HepG2 (cell line): ENCODE measurements at regions not wholly inside any gene's neighbourhood (a gene's known extent, or its start where the extent isn't known, plus 50 kb on each side); places are given as distances from the start of the nearest gene placed in this dataset.

ENCODE experiments used
- ATF2 ChIP-seq: sonication (generic); formaldehyde crosslinking; IDR thresholded peaks from 2 replicates; pipeline ENCODE4 v1.4.0; 2020; ENCODE audit warnings: missing genetic modification reagents
- CEBPB ChIP-seq: IDR thresholded peaks from 2 replicates; pipeline ENCODE4 v1.6.1; 2011; ENCODE audit warnings: low read depth, low read length, improper control_type of control experiment, borderline replicate concordance
- E2F5 ChIP-seq: sonication (generic); formaldehyde crosslinking; conservative IDR thresholded peaks from 2 replicates; pipeline ENCODE4 v1.4.0; 2020; ENCODE audit warnings: missing genetic modification reagents
- FIP1L1 ChIP-seq: fragments of 200-400 bp; formaldehyde crosslinking; IDR thresholded peaks from 2 replicates; pipeline ENCODE4 v1.6.1; 2018; ENCODE audit warnings: low read depth, mild to moderate bottlenecking, low read length, moderate library complexity, borderline replicate concordance; ENCODE audit not compliant: insufficient read depth
- HNF4A ChIP-seq: sonication (generic); formaldehyde crosslinking; IDR thresholded peaks from 2 replicates; pipeline ENCODE4 v1.4.0; 2020; ENCODE audit warnings: missing genetic modification reagents
- ISX ChIP-seq: sonication (generic); formaldehyde crosslinking; conservative IDR thresholded peaks from 2 replicates; pipeline ENCODE4 v1.5.0; 2020; ENCODE audit warnings: missing genetic modification reagents
- LRRFIP1 ChIP-seq: sonication (generic); formaldehyde crosslinking; conservative IDR thresholded peaks from 2 replicates; pipeline ENCODE4 v1.4.0; 2020; ENCODE audit warnings: missing genetic modification reagents
- MBNL3 ChIP-seq: fragments of 250-450 bp; sonication (Bioruptor Pico); conservative IDR thresholded peaks from 2 replicates; pipeline ENCODE4 v1.8.0; 2022; ENCODE audit warnings: mild to moderate bottlenecking, inconsistent platforms
- MTA1 ChIP-seq: sonication (generic); formaldehyde crosslinking; IDR thresholded peaks from 2 replicates; pipeline ENCODE4 v1.4.0; 2020; ENCODE audit warnings: missing genetic modification reagents, mild to moderate bottlenecking, borderline replicate concordance
- MTA3 ChIP-seq: sonication (generic); formaldehyde crosslinking; IDR thresholded peaks from 2 replicates; pipeline ENCODE4 v1.4.0; 2020; ENCODE audit warnings: missing genetic modification reagents
- NFRKB ChIP-seq: fragments of 450-650 bp; IDR thresholded peaks from 2 replicates; pipeline ENCODE4 v1.6.1; 2017
- NR3C1 ChIP-seq: sonication (generic); formaldehyde crosslinking; IDR thresholded peaks from 2 replicates; pipeline ENCODE4 v1.4.0; 2020; ENCODE audit warnings: missing genetic modification reagents
- PAX8 ChIP-seq: sonication (generic); formaldehyde crosslinking; IDR thresholded peaks from 2 replicates; pipeline ENCODE4 v1.8.0; 2022; ENCODE audit warnings: mild to moderate bottlenecking, missing genetic modification reagents, borderline replicate concordance
- PLSCR1 ChIP-seq: sonication (generic); formaldehyde crosslinking; IDR thresholded peaks from 2 replicates; pipeline ENCODE4 v1.5.0; 2020; ENCODE audit warnings: missing genetic modification reagents, mild to moderate bottlenecking, borderline replicate concordance
- RFX3 ChIP-seq: IDR thresholded peaks from 2 replicates; pipeline ENCODE4 v1.6.1; 2016; ENCODE audit warnings: missing biosample characterization, missing genetic modification reagents
- SNRNP70 ChIP-seq: fragments of 200-400 bp; formaldehyde crosslinking; IDR thresholded peaks from 2 replicates; pipeline ENCODE4 v1.6.1; 2017; ENCODE audit warnings: mild to moderate bottlenecking, low read depth, low read length, moderate library complexity
- TRAFD1 ChIP-seq: sonication (generic); formaldehyde crosslinking; IDR thresholded peaks from 2 replicates; pipeline ENCODE4 v1.5.1; 2020; ENCODE audit warnings: missing genetic modification reagents, mild to moderate bottlenecking, borderline replicate concordance
- WIZ ChIP-seq: sonication (generic); formaldehyde crosslinking; IDR thresholded peaks from 2 replicates; pipeline ENCODE4 v1.5.1; 2020; ENCODE audit warnings: mild to moderate bottlenecking, missing genetic modification reagents
- ZFP36 ChIP-seq: fragments of 150-350 bp; IDR thresholded peaks from 2 replicates; pipeline ENCODE4 v1.6.1; 2018; ENCODE audit warnings: borderline replicate concordance, low read length, low read depth; ENCODE audit not compliant: partially characterized antibody
- ZNF124 ChIP-seq: sonication (generic); formaldehyde crosslinking; IDR thresholded peaks from 2 replicates; pipeline ENCODE4 v1.4.0; 2020; ENCODE audit warnings: missing genetic modification reagents
- ZNF17 ChIP-seq: sonication (generic); formaldehyde crosslinking; IDR thresholded peaks from 2 replicates; pipeline ENCODE4 v1.5.0; 2020; ENCODE audit warnings: mild to moderate bottlenecking, missing genetic modification reagents
- ZNF207 ChIP-seq: fragments of 450-650 bp; IDR thresholded peaks from 2 replicates; pipeline ENCODE4 v1.6.1; 2016; ENCODE audit warnings: antibody characterized with exemption, borderline replicate concordance
- ZNF34 ChIP-seq: sonication (generic); formaldehyde crosslinking; IDR thresholded peaks from 2 replicates; pipeline ENCODE4 v1.4.0; 2020; ENCODE audit warnings: mild to moderate bottlenecking, missing genetic modification reagents, borderline replicate concordance
- ZNF547 ChIP-seq: sonication (generic); formaldehyde crosslinking; IDR thresholded peaks from 2 replicates; pipeline ENCODE4 v1.5.1; 2020; ENCODE audit warnings: mild to moderate bottlenecking, missing genetic modification reagents
- ZNF768 ChIP-seq: sonication (generic); formaldehyde crosslinking; IDR thresholded peaks from 2 replicates; pipeline ENCODE4 v1.4.0; 2020; ENCODE audit warnings: missing genetic modification reagents
- ZSCAN29 ChIP-seq: sonication (generic); formaldehyde crosslinking; conservative IDR thresholded peaks from 2 replicates; pipeline ENCODE4 v1.4.0; 2020; ENCODE audit warnings: mild to moderate bottlenecking, missing genetic modification reagents

GRCh38 chr21:14878971-14879370, 185.8 kb downstream of the NRIP1 start (continued):
- no peak for TF ChIP-seq WIZ
- no peak for TF ChIP-seq PAX8
- TF ChIP-seq SNRNP70 = no peak
- TF ChIP-seq ZNF17 = no peak
- TF ChIP-seq ZSCAN29 = no peak
- TF ChIP-seq E2F5 (CRISPR knock-in tag) = no peak
- peak; percentile 84 for TF ChIP-seq HNF4A
- TF ChIP-seq NR3C1 = no peak
- TF ChIP-seq ZFP36 = no peak
- TF ChIP-seq CEBPB = peak; percentile 77
- no peak for TF ChIP-seq ZNF207
- TF ChIP-seq ISX (CRISPR knock-in tag) = no peak
- no peak for TF ChIP-seq ZNF547 (CRISPR knock-in tag)
- TF ChIP-seq ZNF124 (CRISPR knock-in tag) = 0 out of 2 replicates have a peak, but pooled peaks have one; percentile 31
- no peak for TF ChIP-seq ZNF768 (CRISPR knock-in tag)
- TF ChIP-seq MTA3 (CRISPR knock-in tag) = no peak
- no peak for TF ChIP-seq NFRKB
- TF ChIP-seq RFX3 (CRISPR knock-in tag) = no peak
- no peak for TF ChIP-seq FIP1L1
- peak; percentile 88 for TF ChIP-seq ATF2 (CRISPR knock-in tag)
- no peak for TF ChIP-seq MBNL3
- no peak for TF ChIP-seq TRAFD1
- no peak for TF ChIP-seq ZNF34 (CRISPR knock-in tag)
- TF ChIP-seq LRRFIP1 = no peak
- no peak for TF ChIP-seq PLSCR1
- TF ChIP-seq MTA1 (CRISPR knock-in tag) = no peak
